Osteocyte (in vitro differentiated cells): ENCODE measurements at regions not wholly inside any gene's neighbourhood (a gene's known extent, or its start where the extent isn't known, plus 50 kb on each side); places are given as distances from the start of the nearest gene placed in this dataset.
"Not testable (repeated sequence)": the region's sequence is repeated elsewhere in the genome, so short reads cannot be mapped to it uniquely, and the experiment has no call there.

ENCODE experiments used
- DNase-seq: peaks from one replicate; pipeline ENCODE4 v3.0.0; 2021; ENCODE audit warnings: mixed read lengths; ENCODE audit not compliant: unreplicated experiment; ENCODE audit errors: extremely low spot score
- H3K27ac Mint-ChIP-seq: one replicate; pipeline ENCODE4 v1.8.0; 2021; ENCODE audit warnings: mild to moderate bottlenecking, mixed read lengths; ENCODE audit not compliant: unreplicated experiment
- H3K27me3 Mint-ChIP-seq: one replicate; pipeline ENCODE4 v1.8.0; 2021; ENCODE audit warnings: mixed read lengths; ENCODE audit not compliant: unreplicated experiment
- H3K36me3 Mint-ChIP-seq: one replicate; pipeline ENCODE4 v1.8.0; 2021; ENCODE audit warnings: mixed read lengths; ENCODE audit not compliant: unreplicated experiment
- H3K4me1 Mint-ChIP-seq: one replicate; pipeline ENCODE4 v1.8.0; 2021; ENCODE audit warnings: mixed read lengths; ENCODE audit not compliant: unreplicated experiment
- H3K4me3 Mint-ChIP-seq: one replicate; pipeline ENCODE4 v1.8.0; 2021; ENCODE audit warnings: mild to moderate bottlenecking, moderate library complexity, mixed read lengths; ENCODE audit not compliant: unreplicated experiment
- H3K9me3 Mint-ChIP-seq: one replicate; pipeline ENCODE4 v1.8.0; 2021; ENCODE audit warnings: mixed read lengths; ENCODE audit not compliant: unreplicated experiment
- CTCF ChIP-seq: fragments of 200-600 bp; sonication (generic); IDR thresholded peaks from 2 replicates; pipeline ENCODE4 v1.5.0; 2021; ENCODE audit warnings: antibody characterized with exemption, mild to moderate bottlenecking, moderate library complexity

DNA sequence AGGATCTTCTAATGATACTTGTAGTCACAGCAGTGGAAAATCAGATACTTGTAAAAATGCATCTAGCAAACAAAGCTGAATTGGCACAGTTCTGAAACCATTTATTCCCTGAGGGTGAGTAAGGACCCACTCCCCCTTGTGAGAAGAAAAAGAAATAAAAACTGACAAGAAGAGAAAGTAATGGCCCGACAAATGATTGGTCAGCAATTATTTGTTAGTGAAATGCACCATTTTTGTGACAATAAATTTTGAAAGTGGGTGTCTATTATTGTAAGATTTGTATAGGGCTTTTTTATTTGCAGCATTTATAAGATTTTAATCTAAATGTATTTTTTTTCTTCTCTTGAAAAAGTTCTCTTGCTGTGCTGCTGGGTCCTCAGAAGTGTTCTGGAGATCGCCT, 600.8 kb downstream of the STK39 start:
- Mint-ChIP-seq H3K9me3 (no peaks in the 10 kb centered on the region), H3K27me3 (no peaks in the 10 kb centered on the region), H3K4me1 (no peaks in the 10 kb centered on the region), H3K36me3 (no peaks in the 10 kb centered on the region), H3K27ac (no peak overlapping the region), H3K4me3 (no peak overlapping the region)
- no peak for TF ChIP-seq CTCF
- DNase-seq: no peak

DNA sequence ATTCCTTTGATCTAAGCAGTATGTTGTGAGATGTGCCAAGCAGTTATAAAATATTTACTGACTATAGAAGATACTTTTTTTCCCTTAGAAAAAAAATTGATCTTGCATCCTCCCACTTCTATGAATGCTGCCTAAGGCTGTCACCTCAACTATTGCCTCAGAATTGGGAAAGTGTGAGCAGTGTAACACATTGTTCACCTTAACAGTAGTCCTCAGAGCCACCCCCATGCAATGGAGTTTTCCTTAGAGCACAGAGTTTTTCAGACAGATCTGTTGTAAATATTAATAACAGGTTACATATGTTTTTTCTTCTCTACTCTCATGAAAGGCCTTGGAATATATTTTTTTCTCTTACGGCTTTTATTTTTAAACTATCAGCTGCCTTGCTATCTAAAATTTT, 607.3 kb downstream of the STK39 start:
- Mint-ChIP-seq H3K4me3 (no peak overlapping the region), H3K27ac (no peak overlapping the region), H3K36me3 (no peaks in the 10 kb centered on the region), H3K9me3 (no peaks in the 10 kb centered on the region), H3K27me3 (peaks cover 4% of the 10 kb centered on the region), H3K4me1 (no peaks in the 10 kb centered on the region)
- no peak for DNase-seq
- no peak for TF ChIP-seq CTCF

GRCh38 chr2:167637741-167638140, 609.7 kb downstream of the STK39 start:
- no peak overlapping the region for H3K4me3 Mint-ChIP-seq
- no peak for DNase-seq
- TF ChIP-seq CTCF: no peak
- peaks cover 7% of the 10 kb centered on the region for H3K27me3 Mint-ChIP-seq
- H3K9me3 Mint-ChIP-seq: no peaks in the 10 kb centered on the region
- no peak overlapping the region for H3K27ac Mint-ChIP-seq
- no peaks in the 10 kb centered on the region for H3K36me3 Mint-ChIP-seq
- no peaks in the 10 kb centered on the region for H3K4me1 Mint-ChIP-seq

GRCh38 chr2:167632271-167632670, 615.1 kb downstream of the STK39 start:
- not testable (repeated sequence) for H3K27ac Mint-ChIP-seq, H3K9me3 Mint-ChIP-seq, H3K4me3 Mint-ChIP-seq

GRCh38 chr2:167626961-167627360, 620.4 kb downstream of the STK39 start:
- Mint-ChIP-seq H3K27me3 (no peaks in the 10 kb centered on the region), H3K36me3 (no peaks in the 10 kb centered on the region), H3K4me3 (no peak overlapping the region), H3K9me3 (peaks cover 5% of the 10 kb centered on the region), H3K27ac (no peak overlapping the region), H3K4me1 (no peaks in the 10 kb centered on the region)
- no peak for DNase-seq
- no peak for TF ChIP-seq CTCF

More at GRCh38 chr2:167632271-167632670, 615.1 kb downstream of the STK39 start:
- H3K27me3 Mint-ChIP-seq, H3K4me1 Mint-ChIP-seq, DNase-seq, H3K36me3 Mint-ChIP-seq: not testable (repeated sequence)

DNA sequence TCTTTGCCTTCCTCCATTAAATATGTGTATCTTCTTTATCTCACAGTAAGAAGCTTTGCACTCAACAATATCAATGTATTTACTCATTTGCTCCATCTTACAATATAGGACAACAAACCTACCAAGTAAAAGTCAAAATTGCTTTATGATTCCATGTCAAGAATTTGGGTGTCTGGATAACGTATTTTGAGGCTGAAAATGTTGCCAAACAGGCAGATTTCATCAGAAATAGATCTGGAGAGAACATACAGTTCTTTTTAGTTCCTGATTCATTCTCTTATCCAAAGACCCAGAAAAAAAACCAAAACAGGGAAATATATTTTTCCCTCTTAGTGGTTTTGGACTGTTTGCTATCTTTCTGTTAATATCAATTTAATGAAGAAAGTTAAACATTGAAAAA, 621.1 kb downstream of the STK39 start:
- no peaks in the 10 kb centered on the region for H3K27me3 Mint-ChIP-seq
- H3K4me3 Mint-ChIP-seq: no peak overlapping the region
- H3K4me1 Mint-ChIP-seq: no peaks in the 10 kb centered on the region

More for the DNA sequence above, 621.1 kb downstream of the STK39 start:
- TF ChIP-seq CTCF: no peak
- no peak for DNase-seq
- Mint-ChIP-seq H3K36me3 (no peaks in the 10 kb centered on the region), H3K27ac (no peak overlapping the region), H3K9me3 (peaks cover 9% of the 10 kb centered on the region)
